CD8-positive, alpha-beta memory T cell (primary cell): ENCODE measurements at regions not wholly inside any gene's neighbourhood (a gene's known extent, or its start where the extent isn't known, plus 50 kb on each side); places are given as distances from the start of the nearest gene placed in this dataset.

Source experiments
- CTCF ChIA-PET: fragments of 350-600 bp; sonication (Branson Sonifier 250); formaldehyde crosslinking; loops from one replicate; lab custom pipeline; 2021; ENCODE audit warnings: antibody characterized with exemption; lab: Charles Lee
- POLR2A ChIA-PET: fragments of 350-600 bp; sonication (Branson Sonifier 250); formaldehyde crosslinking; loops from one replicate; lab custom pipeline; 2021; ENCODE audit warnings: antibody characterized with exemption; lab: Charles Lee
- DNase-seq, 5 donors: peaks; one replicate each; pipeline versions ENCODE4 v3.0.0 to v3.0.0-alpha.2; 2020 to 2022; ENCODE audit warnings: mixed read lengths in 1 of 5
- H3K27ac ChIP-seq: one replicate; pipeline ENCODE4 v1.7.0; 2013; ENCODE audit warnings: low read depth, mild to moderate bottlenecking, low read length, moderate library complexity
- H3K27me3 ChIP-seq: 2 replicates; pipeline ENCODE4 v1.7.0; 2013; ENCODE audit warnings: low read length, mild to moderate bottlenecking; ENCODE audit not compliant: insufficient read depth, poor library complexity, severe bottlenecking
- H3K36me3 ChIP-seq: 2 replicates; pipeline ENCODE4 v1.7.0; 2013; ENCODE audit warnings: mild to moderate bottlenecking, low read length, moderate library complexity; ENCODE audit not compliant: insufficient read depth
- H3K4me1 ChIP-seq: 2 replicates; pipeline ENCODE4 v1.7.0; 2013; ENCODE audit warnings: mild to moderate bottlenecking, low read length, moderate library complexity; ENCODE audit not compliant: insufficient read depth
- H3K4me3 ChIP-seq: 2 replicates; pipeline ENCODE4 v1.7.0; 2013; ENCODE audit warnings: mild to moderate bottlenecking, low read length
- H3K9me3 ChIP-seq: 2 replicates; pipeline ENCODE4 v1.7.0; 2013; ENCODE audit warnings: mild to moderate bottlenecking, low read length
- H3K27ac Mint-ChIP-seq, 8 donors: one replicate each; pipeline ENCODE4 v1.8.0; 2020 to 2021; ENCODE audit warnings: mixed read lengths in 8 of 8, mild to moderate bottlenecking in 6 of 8, inconsistent platforms in 3 of 8, moderate library complexity in 3 of 8
- H3K27me3 Mint-ChIP-seq, 2 donors: one replicate each; pipeline ENCODE4 v1.8.0; 2020 to 2021; ENCODE audit warnings: mixed read lengths in 2 of 2, mild to moderate bottlenecking in 1 of 2, moderate library complexity in 1 of 2
- H3K36me3 Mint-ChIP-seq, 3 donors: one replicate each; pipeline ENCODE4 v1.8.0; 2020 to 2021; ENCODE audit warnings: mixed read lengths in 3 of 3, inconsistent platforms in 1 of 3, mild to moderate bottlenecking in 1 of 3
- H3K4me1 Mint-ChIP-seq, 3 donors: one replicate each; pipeline ENCODE4 v1.8.0; 2020 to 2021; ENCODE audit warnings: mixed read lengths in 3 of 3, inconsistent platforms in 1 of 3, mild to moderate bottlenecking in 1 of 3
- H3K4me3 Mint-ChIP-seq, 7 donors: one replicate each; pipeline ENCODE4 v1.8.0; 2020 to 2021; ENCODE audit warnings: mixed read lengths in 7 of 7, mild to moderate bottlenecking in 6 of 7, moderate library complexity in 4 of 7, inconsistent platforms in 2 of 7
- H3K9me3 Mint-ChIP-seq, 5 donors: one replicate each; pipeline ENCODE4 v1.8.0; 2020 to 2022; ENCODE audit warnings: mixed read lengths in 5 of 5, mild to moderate bottlenecking in 3 of 5, moderate library complexity in 2 of 5, inconsistent platforms in 1 of 5

- ChIA-PET POLR2A (no interaction called here), CTCF (no interaction called here)
- Mint-ChIP-seq H3K4me1 (no peaks in the 10 kb centered on the region), H3K9me3 (no peaks in the 10 kb centered on the region), H3K27me3 (peaks cover 0 to 7% of the 10 kb centered on the region in 2 donors), H3K27ac (no peak overlapping the region), H3K4me3 (no peak overlapping the region), H3K36me3 (no peaks in the 10 kb centered on the region)
- DNase-seq, result no peak
- Histone ChIP-seq H3K4me1 (no peaks in the 10 kb centered on the region), H3K9me3 (no peaks in the 10 kb centered on the region), H3K4me3 (no peak overlapping the region), H3K36me3 (no peaks in the 10 kb centered on the region), H3K27me3 (no peaks in the 10 kb centered on the region), H3K27ac (no peak overlapping the region)
These were observed 111.1 kb upstream of the ELL2 start for GRCh38 chr5:96072791-96073165.

DNA sequence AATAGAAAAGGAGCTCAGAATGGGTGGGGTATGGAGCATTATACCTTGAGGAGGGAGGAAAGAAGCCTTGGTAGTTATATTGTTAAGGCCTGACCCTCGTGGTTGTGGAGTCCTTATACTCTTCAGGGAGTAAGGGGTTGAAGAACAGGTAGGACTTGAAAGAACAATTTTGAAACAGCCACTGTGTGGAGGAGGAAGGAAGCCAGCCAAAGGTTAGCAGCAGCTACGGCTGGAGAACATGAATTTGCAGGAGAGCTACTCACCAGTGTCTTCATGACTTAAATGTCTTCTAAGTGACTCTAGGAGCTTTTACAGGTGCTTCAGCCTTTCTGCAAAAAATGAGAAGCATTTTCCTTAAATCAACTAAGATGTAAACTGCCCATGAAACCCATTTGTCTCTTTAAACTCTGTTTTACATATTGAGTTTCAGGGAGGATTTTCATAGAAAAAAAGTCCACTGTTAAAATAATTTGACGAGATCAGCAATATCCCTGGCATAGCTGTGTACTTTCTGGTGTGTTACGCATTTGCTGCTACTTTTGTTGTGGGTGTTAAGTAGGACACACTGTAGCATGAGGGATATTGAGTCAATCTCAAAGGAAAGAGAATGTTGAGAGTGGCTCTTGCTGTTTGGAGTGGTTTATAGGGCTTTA, 110.6 kb upstream of the ELL2 start:
- no peak for DNase-seq
- H3K4me3 Mint-ChIP-seq, result no peak overlapping the region
- no peak overlapping the region for H3K27ac ChIP-seq
- H3K27ac Mint-ChIP-seq, result peak overlapping the region in 1 of 8 donors; percentile 3
- H3K9me3 Mint-ChIP-seq, result no peaks in the 10 kb centered on the region
- peaks cover 0 to 3% of the 10 kb centered on the region in 2 donors for H3K27me3 Mint-ChIP-seq
- H3K36me3 Mint-ChIP-seq, result no peaks in the 10 kb centered on the region
- H3K4me3 ChIP-seq, result no peak overlapping the region
- ChIA-PET POLR2A (no interaction called here), CTCF (no interaction called here)
- no peaks in the 10 kb centered on the region for H3K27me3 ChIP-seq
- H3K4me1 ChIP-seq, result no peaks in the 10 kb centered on the region
- H3K4me1 Mint-ChIP-seq, result no peaks in the 10 kb centered on the region
- no peaks in the 10 kb centered on the region for H3K9me3 ChIP-seq
- no peaks in the 10 kb centered on the region for H3K36me3 ChIP-seq

DNA sequence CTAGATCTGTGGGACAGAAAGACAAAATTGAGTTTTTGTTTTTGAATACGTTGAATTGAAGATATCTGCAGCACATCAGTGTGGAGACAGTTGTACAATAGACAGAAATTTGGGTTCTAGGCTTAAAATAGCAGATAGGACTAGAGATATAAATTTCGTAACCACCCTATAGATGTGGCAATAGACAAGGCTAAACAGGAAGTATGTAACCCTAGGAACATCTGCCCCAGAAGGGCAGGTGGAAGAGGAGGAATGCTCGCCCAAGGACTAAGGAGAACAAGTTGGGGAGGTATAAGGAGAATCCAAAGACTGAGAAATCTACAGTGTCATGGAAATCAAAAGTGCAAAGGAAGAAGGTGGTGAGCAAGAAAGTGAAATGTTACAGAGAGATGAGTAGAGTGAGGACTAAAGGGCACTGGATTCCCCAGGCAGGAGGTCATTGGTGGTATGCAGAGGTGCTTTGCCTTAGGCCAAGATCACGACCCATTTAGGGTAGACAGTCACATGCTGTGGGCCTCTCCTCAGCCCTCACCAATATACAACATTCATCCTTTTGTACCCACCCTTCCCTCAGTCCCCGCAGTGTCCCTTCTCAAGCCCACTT, 109.1 kb upstream of the ELL2 start:
- H3K36me3 Mint-ChIP-seq, result no peaks in the 10 kb centered on the region

GRCh38 chr5:96067894-96068614, 106.4 kb upstream of the ELL2 start:
- Histone ChIP-seq H3K9me3 (no peaks in the 10 kb centered on the region), H3K27me3 (no peaks in the 10 kb centered on the region), H3K4me3 (no peak overlapping the region), H3K27ac (no peak overlapping the region), H3K36me3 (no peaks in the 10 kb centered on the region), H3K4me1 (no peaks in the 10 kb centered on the region)
- Mint-ChIP-seq H3K4me3 (no peak overlapping the region), H3K4me1 (no peaks in the 10 kb centered on the region), H3K27ac (no peak overlapping the region), H3K36me3 (no peaks in the 10 kb centered on the region), H3K9me3 (no peaks in the 10 kb centered on the region), H3K27me3 (peaks cover 0 to 1% of the 10 kb centered on the region in 2 donors)
- CTCF ChIA-PET, result no interaction called here
- no peak for DNase-seq
- POLR2A ChIA-PET, result no interaction called here

More for the DNA sequence above, 109.1 kb upstream of the ELL2 start:
- Mint-ChIP-seq H3K4me3 (no peak overlapping the region), H3K27me3 (peaks cover 0 to 3% of the 10 kb centered on the region in 2 donors), H3K9me3 (no peaks in the 10 kb centered on the region), H3K27ac (no peak overlapping the region), H3K4me1 (no peaks in the 10 kb centered on the region)
- DNase-seq, result no peak
- H3K4me1 ChIP-seq, result no peaks in the 10 kb centered on the region
- H3K27me3 ChIP-seq, result no peaks in the 10 kb centered on the region
- H3K27ac ChIP-seq, result no peak overlapping the region
- no peak overlapping the region for H3K4me3 ChIP-seq
- ChIA-PET CTCF (no interaction called here), POLR2A (no interaction called here)
- H3K9me3 ChIP-seq, result no peaks in the 10 kb centered on the region
- no peaks in the 10 kb centered on the region for H3K36me3 ChIP-seq

DNA sequence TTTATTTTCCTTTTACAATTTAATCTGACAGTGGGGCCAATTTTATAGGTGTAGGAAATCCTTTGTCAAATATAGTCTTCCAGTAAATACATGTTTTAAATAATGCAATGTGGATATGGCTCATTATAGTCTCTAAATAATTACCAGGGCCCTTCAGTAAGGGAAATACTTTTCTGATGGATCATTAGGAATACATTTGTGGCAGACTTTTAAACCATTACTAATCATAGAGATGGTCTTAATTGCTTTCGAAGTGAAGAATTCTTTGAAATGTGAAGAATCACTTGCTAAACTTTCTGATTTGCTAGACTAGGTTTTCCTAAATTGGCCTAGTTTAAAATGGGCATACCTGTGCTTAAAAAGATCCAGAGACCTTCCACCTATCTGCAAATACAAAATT, 105.6 kb upstream of the ELL2 start:
- H3K36me3 Mint-ChIP-seq, result no peaks in the 10 kb centered on the region
- Histone ChIP-seq H3K27ac (no peak overlapping the region), H3K4me1 (no peaks in the 10 kb centered on the region), H3K27me3 (no peaks in the 10 kb centered on the region), H3K9me3 (no peaks in the 10 kb centered on the region), H3K36me3 (no peaks in the 10 kb centered on the region), H3K4me3 (no peak overlapping the region)
- POLR2A ChIA-PET, result no interaction called here
- no peaks in the 10 kb centered on the region for H3K4me1 Mint-ChIP-seq
- no peak overlapping the region for H3K4me3 Mint-ChIP-seq
- DNase-seq, result no peak
- no peak overlapping the region for H3K27ac Mint-ChIP-seq
- H3K9me3 Mint-ChIP-seq, result no peaks in the 10 kb centered on the region
- CTCF ChIA-PET, result no interaction called here
- peaks cover 0 to 1% of the 10 kb centered on the region in 2 donors for H3K27me3 Mint-ChIP-seq

- Mint-ChIP-seq H3K27ac (no peak overlapping the region), H3K4me1 (no peaks in the 10 kb centered on the region), H3K36me3 (no peaks in the 10 kb centered on the region), H3K9me3 (no peaks in the 10 kb centered on the region), H3K4me3 (no peak overlapping the region), H3K27me3 (peaks cover 0 to 1% of the 10 kb centered on the region in 2 donors)
- ChIA-PET CTCF (no interaction called here), POLR2A (no interaction called here)
- Histone ChIP-seq H3K4me3 (no peak overlapping the region), H3K27ac (no peak overlapping the region), H3K4me1 (no peaks in the 10 kb centered on the region), H3K27me3 (no peaks in the 10 kb centered on the region), H3K9me3 (no peaks in the 10 kb centered on the region), H3K36me3 (no peaks in the 10 kb centered on the region)
- no peak for DNase-seq
These were observed 104.7 kb upstream of the ELL2 start for GRCh38 chr5:96066386-96066719.

GRCh38 chr5:96065685-96066385, 104.2 kb upstream of the ELL2 start:
- Mint-ChIP-seq H3K27me3 (peaks cover 0 to 1% of the 10 kb centered on the region in 2 donors), H3K9me3 (no peaks in the 10 kb centered on the region), H3K27ac (no peak overlapping the region), H3K36me3 (no peaks in the 10 kb centered on the region), H3K4me3 (no peak overlapping the region), H3K4me1 (no peaks in the 10 kb centered on the region)
- Histone ChIP-seq H3K27me3 (no peaks in the 10 kb centered on the region), H3K4me1 (no peaks in the 10 kb centered on the region), H3K9me3 (no peaks in the 10 kb centered on the region), H3K4me3 (no peak overlapping the region), H3K27ac (no peak overlapping the region), H3K36me3 (no peaks in the 10 kb centered on the region)
- ChIA-PET CTCF (no interaction called here), POLR2A (no interaction called here)
- DNase-seq, result no peak

DNA sequence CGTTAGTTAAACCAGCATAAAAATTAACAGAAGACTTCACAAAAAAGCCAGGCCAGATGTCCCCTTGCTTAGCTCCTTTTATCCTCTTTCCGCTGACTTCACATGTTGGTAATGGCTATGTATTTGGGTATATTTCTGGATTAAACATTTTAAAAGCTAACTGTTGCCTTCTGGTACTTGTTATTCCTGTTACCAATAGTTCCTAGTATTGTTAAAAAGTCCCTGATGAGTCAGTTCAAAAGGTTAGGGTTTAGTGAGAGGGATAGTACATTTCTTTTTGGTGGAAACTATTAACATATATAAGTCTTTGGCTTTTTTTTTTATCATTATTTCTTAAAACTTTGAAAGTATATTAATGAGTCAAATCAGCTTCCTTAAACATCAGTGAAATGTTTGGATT, 103.2 kb upstream of the ELL2 start:
- Histone ChIP-seq H3K4me1 (no peaks in the 10 kb centered on the region), H3K4me3 (no peak overlapping the region), H3K36me3 (no peaks in the 10 kb centered on the region), H3K9me3 (no peaks in the 10 kb centered on the region), H3K27ac (no peak overlapping the region), H3K27me3 (no peaks in the 10 kb centered on the region)
- DNase-seq, result no peak
- Mint-ChIP-seq H3K27me3 (peaks cover 0 to 1% of the 10 kb centered on the region in 2 donors), H3K36me3 (no peaks in the 10 kb centered on the region), H3K9me3 (no peaks in the 10 kb centered on the region), H3K27ac (no peak overlapping the region), H3K4me3 (no peak overlapping the region), H3K4me1 (no peaks in the 10 kb centered on the region)
- POLR2A ChIA-PET, result no interaction called here
- CTCF ChIA-PET, result no interaction called here
